MG63 (cell line): ENCODE measurements at regions not wholly inside any gene's neighbourhood (a gene's known extent, or its start where the extent isn't known, plus 50 kb on each side); places are given as distances from the start of the nearest gene placed in this dataset.

Source experiments
- DNase-seq: peaks from one replicate; pipeline ENCODE4 v3.0.0-alpha.2; 2020
- H3K27me3 ChIP-seq: fragments of 250-450 bp; sonication (Bioruptor Pico); 2 replicates; pipeline ENCODE4 v1.5.1; 2020; ENCODE audit warnings: mild to moderate bottlenecking, moderate library complexity
- H3K36me3 ChIP-seq: fragments of 250-450 bp; sonication (Bioruptor Pico); 2 replicates; pipeline ENCODE4 v1.5.1; 2020; ENCODE audit warnings: mild to moderate bottlenecking, moderate library complexity
- H3K4me3 ChIP-seq: fragments of 250-450 bp; sonication (Bioruptor Pico); 2 replicates; pipeline ENCODE4 v1.5.1; 2020; ENCODE audit warnings: mild to moderate bottlenecking, moderate library complexity
- H3K9me3 ChIP-seq: fragments of 250-450 bp; sonication (Bioruptor Pico); 2 replicates; pipeline ENCODE4 v1.5.1; 2020; ENCODE audit warnings: mild to moderate bottlenecking, moderate library complexity

DNA sequence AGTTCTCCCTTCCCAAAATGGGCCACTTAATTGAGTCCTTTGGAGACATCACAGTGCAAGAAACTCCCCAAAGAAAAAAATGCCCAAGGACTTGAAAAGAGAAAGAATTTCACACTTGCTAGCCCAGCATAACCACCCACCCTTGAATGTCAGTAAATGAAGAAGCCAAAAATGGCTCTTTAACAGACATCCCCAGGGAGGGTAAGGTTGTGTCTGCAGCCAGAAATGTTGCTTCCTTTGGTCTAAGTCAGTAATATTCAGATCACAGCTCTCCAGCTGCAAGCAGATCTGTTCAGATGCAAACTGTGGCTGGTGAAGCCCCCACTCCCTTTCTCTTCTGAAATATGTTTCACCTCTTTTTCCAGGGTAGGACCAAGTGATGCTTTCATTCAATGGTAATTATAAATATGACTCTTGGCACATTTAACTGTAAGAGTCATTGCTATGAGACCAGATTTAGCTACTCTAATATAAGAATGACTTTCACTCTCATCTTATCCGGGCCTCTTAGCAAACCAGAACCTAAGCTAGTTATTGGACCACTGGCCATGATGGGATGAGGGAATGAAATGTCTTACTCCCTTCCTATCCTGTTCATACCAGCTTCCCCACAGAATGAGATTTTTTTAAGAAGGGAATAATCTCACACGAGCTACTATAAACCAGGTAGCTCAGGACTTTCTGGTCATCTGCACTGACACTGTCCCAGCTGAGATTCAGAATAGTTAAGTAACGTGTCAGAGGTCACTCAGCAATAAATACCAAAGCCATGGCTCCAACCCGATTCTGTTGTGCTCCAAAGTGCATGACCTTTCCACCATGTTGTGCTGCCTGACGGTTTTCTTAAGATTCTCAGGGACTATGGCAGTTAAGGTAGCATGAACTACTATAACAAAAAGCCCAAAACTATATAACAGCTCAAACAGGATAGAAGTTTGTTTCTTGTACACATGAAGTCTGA is 234.1 kb downstream of the FOXO1 start:
- no peaks in the 10 kb centered on the region for H3K9me3 ChIP-seq
- no peaks in the 10 kb centered on the region for H3K27me3 ChIP-seq
- no peak for DNase-seq
- no peak overlapping the region for H3K4me3 ChIP-seq
- H3K36me3 ChIP-seq: no peaks in the 10 kb centered on the region

DNA sequence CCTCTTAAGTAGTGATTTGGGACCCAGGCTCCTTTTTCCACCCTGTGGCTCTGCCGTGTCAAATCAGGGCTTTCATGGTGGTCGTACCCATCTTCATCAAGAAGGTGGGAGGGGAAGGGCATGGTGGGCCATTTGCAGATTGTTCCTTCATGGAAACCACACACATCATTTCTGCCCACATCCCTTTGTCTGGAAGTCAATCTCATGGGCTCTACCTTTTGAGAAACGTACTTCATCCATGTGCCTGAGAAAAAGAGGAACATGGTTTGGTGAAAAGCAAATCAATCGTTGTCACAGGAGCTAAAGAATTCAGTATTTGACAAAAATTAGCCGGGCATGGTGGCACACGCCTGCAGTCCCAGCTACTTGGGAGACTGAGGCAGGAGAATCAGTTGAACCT is 233.4 kb downstream of the FOXO1 start:
- H3K36me3 ChIP-seq: no peaks in the 10 kb centered on the region
- no peak overlapping the region for H3K4me3 ChIP-seq
- no peaks in the 10 kb centered on the region for H3K9me3 ChIP-seq
- no peak for DNase-seq
- H3K27me3 ChIP-seq: no peaks in the 10 kb centered on the region

DNA sequence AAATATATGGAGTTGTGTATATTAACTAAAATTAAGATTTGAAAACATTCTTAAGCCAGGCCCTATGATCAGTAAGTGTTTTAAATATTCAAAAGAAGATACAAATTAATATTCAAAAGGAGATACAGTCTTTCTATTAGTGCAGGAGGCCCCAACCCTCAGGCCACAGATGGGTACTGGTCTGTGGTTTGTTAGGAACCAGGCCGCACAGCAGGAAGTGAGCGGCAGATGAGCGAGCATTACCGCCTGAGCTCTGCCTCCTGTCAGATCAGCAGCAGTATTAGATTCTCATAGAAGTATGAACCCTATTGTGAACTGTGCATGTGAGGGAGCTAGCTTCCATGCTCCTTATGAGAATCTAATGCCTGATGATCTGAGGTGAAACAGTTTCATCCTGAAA is 232.9 kb downstream of the FOXO1 start:
- Histone ChIP-seq H3K9me3 (no peaks in the 10 kb centered on the region), H3K4me3 (no peak overlapping the region), H3K27me3 (no peaks in the 10 kb centered on the region), H3K36me3 (no peaks in the 10 kb centered on the region)
- DNase-seq: no peak

DNA sequence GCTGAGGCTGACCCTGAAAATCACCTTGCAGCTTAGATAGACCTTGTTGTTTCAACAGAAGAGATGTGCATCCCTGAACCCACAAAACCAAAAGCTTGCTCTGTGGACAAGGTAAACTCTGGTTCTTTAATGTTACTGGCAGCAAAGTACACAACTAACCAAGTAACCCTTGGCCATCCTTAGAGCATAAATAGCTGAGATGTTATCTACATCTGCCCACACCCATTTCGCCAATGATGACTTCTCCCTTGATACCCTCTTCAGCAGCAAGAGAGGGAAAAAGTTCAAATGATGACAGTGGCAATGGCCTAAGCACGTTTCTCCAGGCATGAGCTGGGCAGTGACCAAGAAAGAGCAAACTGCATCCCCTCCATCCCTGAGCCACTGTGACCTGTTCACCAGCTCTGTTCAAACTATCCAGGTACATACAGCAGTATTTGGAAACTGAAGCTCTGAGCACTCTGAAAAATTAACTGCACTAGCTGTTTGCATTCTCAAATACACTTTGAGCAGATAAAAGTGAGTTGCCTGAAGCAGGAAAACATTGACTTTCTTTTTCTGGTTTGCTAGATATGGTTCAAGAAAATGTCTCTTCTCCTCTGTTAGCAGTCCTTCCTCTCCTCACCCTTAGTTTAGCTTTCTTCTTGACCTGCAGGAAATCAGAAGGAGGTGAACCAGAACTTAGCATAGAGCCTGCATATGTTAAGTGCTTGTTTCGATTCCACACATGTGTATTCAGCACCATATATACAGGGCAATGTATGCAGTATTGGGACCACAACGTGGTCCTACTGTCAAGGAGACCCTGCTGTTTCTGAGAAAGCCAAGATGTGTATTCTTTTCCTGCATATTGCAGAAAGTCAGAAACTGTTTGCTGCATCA is 231.7 kb downstream of the FOXO1 start:
- Histone ChIP-seq H3K27me3 (no peaks in the 10 kb centered on the region), H3K36me3 (no peaks in the 10 kb centered on the region), H3K4me3 (no peak overlapping the region), H3K9me3 (no peaks in the 10 kb centered on the region)
- DNase-seq: no peak

DNA sequence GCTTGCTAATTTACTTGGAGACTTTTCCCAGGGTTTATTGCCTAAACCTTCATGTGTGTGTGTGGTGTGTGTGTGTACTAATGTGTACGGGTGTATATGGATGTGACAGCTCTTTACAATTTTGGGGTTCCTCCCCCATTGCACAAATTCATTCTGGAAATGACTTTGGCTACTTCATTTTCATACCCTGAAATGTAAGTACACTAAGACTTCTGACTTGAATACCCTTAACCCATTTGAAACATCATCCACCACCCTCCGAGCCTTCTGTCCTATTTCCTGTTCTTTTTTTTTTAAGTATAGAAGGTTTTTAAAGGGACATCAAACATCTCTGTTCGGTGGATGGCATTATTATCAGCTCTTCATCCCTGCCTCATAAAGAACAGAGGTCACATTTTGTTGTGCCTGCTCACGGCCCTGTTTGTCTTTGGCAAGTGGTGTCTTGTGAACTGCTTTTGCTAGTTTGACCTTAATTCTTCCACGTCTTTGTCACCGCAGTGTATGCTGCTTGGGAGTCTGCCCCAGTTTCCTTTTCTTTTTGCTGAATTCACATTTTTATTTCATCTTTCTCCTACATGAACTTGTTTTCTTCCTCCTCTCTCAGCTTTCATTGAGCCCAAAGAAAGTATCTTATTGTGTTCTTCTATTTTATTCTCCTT is 228.3 kb downstream of the FOXO1 start:
- Histone ChIP-seq H3K36me3 (no peaks in the 10 kb centered on the region), H3K27me3 (no peaks in the 10 kb centered on the region), H3K4me3 (no peak overlapping the region), H3K9me3 (no peaks in the 10 kb centered on the region)
- DNase-seq: no peak

DNA sequence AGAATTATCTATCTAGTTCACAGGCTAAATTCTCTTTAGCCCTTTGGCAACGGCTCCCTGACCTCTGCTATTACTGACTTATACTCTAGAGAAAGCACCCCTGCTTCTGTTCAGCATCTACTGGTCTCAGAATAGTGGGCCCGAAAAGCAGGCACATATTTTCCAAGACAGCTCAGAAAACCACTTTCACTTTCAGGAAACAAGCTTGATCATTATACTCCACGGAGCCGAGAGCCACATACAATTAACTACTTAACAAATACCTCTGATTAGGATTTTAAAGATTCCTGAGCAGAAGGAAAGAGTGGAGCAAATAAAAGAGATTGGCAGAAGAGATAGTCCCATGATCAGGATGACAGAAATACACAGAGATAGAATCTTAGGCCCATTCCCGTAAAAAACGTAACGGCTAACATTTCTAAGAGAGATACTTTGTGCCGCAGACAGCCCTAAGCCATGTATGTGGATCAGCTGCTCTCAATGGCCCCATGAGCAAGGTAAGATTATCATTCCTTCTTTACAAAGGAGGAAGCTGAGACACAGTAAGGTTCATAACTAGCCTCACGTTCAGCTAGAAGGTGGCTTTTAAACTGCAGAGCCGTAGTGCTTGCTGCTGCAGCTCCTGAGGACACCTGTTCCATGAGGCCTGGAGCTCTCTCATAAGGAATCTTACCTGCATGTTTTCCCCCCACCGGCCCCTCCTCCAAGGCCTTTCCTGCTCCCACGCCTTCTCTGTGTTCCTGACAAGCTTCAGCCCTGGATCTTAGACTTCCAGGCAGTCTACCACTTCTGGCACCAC is 227.2 kb downstream of the FOXO1 start:
- Histone ChIP-seq H3K4me3 (peak overlapping the region; percentile 36), H3K36me3 (no peaks in the 10 kb centered on the region), H3K9me3 (no peaks in the 10 kb centered on the region), H3K27me3 (no peaks in the 10 kb centered on the region)
- DNase-seq: no peak

DNA sequence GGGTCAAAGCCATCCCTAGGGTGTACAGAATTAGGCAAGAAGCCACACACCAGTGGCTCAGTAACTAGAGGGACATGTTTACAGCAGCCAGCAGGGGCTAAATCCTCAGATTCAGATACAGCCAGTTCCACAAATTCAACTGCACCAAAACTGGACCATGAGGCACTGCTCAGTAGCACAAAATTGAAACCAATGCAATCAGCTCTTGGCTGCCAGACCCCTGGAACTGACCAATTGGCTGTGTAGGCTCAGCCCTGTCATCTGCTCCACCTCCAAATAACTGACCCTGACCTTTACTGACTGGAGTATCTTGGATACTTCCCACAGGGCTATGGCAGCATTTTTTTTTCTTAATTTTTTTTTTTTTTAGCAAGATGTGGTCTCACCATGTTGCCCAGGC is 226.5 kb downstream of the FOXO1 start:
- no peak overlapping the region for H3K4me3 ChIP-seq
- DNase-seq: peak; percentile 57
- H3K9me3 ChIP-seq: no peaks in the 10 kb centered on the region
- no peaks in the 10 kb centered on the region for H3K36me3 ChIP-seq
- no peaks in the 10 kb centered on the region for H3K27me3 ChIP-seq

DNA sequence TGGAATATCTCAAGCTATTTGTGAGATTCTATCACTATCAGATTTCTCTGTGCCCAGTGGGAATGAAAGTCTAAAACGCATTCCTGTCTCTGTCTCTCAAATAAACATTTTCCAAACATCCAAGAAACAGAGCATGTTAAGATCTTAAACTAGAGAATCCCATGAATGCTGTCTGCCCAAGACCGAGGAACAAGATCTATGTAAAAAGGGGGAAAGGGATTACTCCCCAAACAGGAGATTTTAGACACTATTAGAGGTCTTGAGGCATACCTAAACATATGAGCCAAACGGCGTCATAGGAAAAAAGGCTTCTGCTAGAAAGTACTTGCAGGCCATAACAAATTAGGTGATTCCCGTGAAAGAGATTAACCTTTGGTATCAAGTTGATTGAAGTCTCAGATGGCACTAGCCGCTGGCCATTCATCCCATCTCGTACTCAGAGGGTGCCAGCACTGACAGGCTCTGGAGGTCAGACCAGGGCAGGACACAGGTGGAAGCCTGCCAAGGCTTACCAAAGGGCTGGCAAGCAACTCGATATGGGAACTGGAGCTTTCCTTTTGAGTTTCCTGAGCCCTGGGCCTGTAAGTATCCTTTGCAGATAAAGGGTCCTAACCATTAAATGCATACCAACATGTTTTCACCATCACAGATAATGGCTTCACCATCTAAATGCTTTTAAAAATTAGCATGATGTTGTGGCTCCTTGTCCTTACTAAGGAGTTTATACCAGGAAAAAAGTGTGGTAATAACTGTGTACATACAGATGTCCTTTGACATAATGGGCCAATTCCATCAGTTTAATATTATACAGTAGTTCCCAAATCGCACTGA is 225.2 kb downstream of the FOXO1 start:
- Histone ChIP-seq H3K9me3 (no peaks in the 10 kb centered on the region), H3K36me3 (no peaks in the 10 kb centered on the region), H3K4me3 (no peak overlapping the region), H3K27me3 (no peaks in the 10 kb centered on the region)
- peak; percentile 75 for DNase-seq

DNA sequence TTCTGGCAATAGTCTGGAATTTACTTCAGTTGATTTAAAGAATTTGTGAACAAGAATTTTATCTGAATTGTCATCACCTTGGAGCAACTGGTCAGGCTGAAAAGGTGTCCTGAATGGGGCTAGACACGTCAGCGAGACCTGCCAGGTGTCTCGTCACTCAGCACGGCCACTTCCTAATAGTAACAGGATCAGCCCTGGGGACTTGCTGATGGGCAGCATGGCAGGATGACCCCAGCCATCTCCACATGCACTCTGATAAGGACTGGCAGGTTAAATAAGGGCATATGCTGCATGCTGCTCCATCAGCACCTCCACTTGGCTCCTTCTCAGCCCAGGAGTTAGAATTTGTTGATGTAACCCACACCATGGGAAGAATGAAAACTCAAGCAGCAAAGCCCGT is 224.2 kb downstream of the FOXO1 start:
- Histone ChIP-seq H3K9me3 (no peaks in the 10 kb centered on the region), H3K36me3 (no peaks in the 10 kb centered on the region), H3K27me3 (no peaks in the 10 kb centered on the region), H3K4me3 (no peak overlapping the region)
- DNase-seq: no peak

DNA sequence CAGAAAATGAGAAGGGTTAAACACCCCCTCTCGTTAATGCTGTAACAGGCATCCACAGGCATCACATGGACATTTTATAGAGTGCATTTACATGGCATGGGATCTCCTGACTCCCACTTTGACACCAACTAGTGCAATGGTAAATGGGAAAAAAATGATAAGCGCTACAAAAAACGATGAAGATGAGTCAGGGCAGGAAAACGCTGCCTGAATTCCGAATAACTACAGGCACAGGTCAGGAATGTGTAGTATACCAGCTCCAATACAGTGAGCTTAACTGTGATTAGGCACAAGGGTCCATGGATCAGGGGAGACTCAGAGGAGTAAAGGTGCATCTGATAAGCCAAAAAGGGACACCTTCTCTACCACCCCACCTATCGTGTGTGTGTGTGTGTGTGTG is 223.6 kb downstream of the FOXO1 start:
- Histone ChIP-seq H3K4me3 (no peak overlapping the region), H3K36me3 (no peaks in the 10 kb centered on the region), H3K9me3 (no peaks in the 10 kb centered on the region), H3K27me3 (no peaks in the 10 kb centered on the region)
- no peak for DNase-seq

DNA sequence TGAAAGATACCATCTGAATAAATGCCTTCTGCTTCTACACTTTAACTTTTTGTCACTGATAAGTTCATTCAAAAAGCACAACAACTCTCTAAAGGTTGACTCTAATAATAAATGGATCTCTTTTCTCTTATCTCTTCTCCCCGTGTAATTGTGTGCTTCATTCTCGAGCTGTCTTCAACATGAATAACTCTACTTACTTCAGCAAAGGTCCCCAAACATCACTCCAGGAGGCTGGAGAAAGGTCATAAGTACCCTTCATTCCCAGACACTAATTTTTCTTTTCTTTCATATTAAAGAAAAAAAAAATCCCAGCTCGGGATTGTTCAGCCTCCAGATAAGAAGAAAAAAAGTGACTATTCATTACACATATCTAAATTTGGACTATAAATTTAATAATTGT is 222.2 kb downstream of the FOXO1 start:
- no peaks in the 10 kb centered on the region for H3K9me3 ChIP-seq
- no peaks in the 10 kb centered on the region for H3K27me3 ChIP-seq
- no peak overlapping the region for H3K4me3 ChIP-seq
- DNase-seq: no peak
- no peaks in the 10 kb centered on the region for H3K36me3 ChIP-seq

DNA sequence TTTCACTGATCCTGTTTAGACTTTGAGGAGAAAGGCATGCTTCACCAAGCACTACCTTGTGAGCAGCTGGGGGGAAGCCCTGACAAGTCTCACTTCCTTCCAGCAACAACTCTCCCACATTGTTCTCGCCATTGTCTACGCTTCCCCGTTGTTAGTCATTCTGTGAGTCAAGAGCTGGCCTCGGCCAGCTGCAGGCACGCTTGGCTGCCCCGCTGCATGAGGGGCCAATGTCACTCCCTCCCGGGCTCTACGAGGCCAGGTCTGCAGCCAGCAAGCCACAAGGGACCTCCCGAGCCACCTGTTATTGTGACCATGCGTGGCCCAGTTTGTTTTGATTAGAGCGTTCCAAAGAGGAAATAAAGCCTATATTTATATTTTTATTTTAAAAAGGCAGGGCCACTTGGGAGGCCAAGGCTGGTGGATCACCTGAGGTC is 220.9 kb downstream of the FOXO1 start:
- peak; percentile 20 for DNase-seq
- H3K9me3 ChIP-seq: no peaks in the 10 kb centered on the region
- no peak overlapping the region for H3K4me3 ChIP-seq
- H3K27me3 ChIP-seq: no peaks in the 10 kb centered on the region
- no peaks in the 10 kb centered on the region for H3K36me3 ChIP-seq

DNA sequence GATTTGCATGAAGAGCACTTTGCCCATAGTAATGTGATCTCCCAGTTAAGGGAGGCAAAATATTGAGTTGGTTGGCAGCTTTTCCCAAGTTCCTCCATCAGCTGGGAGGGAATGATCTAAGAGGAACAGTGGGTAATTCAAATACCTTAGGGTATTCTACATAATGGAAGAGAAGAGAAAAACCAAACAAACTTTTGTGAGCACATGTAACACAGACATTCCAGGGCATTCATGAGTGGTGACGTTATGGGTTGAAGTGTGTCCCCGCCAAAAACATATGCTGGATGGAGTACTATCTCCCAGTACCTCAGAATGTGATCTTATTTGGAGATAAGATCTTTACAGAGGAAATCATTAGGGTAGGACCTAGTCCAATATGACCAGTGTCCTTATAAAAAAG is 220.1 kb downstream of the FOXO1 start:
- Histone ChIP-seq H3K4me3 (no peak overlapping the region), H3K9me3 (no peaks in the 10 kb centered on the region), H3K27me3 (no peaks in the 10 kb centered on the region), H3K36me3 (no peaks in the 10 kb centered on the region)
- DNase-seq: no peak

DNA sequence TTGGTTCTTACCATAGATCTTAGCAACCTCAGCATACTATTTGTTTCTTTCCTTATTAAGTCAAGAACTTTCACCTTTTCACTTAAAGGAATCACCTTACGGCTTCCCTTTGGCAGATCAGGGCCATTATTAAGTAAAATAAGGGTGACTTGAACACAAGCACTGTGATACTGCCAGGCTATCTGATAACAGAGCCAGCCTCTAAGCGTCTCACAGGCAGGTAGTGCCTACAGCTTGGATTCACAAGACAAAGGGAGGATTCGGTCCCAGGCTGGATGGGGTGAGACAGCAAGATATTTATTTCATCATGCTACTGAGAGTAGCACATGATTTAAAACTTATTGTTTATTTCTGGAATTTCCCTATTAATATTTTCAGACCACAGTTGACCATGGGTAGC is 218.6 kb downstream of the FOXO1 start:
- H3K9me3 ChIP-seq: no peaks in the 10 kb centered on the region

DNA sequence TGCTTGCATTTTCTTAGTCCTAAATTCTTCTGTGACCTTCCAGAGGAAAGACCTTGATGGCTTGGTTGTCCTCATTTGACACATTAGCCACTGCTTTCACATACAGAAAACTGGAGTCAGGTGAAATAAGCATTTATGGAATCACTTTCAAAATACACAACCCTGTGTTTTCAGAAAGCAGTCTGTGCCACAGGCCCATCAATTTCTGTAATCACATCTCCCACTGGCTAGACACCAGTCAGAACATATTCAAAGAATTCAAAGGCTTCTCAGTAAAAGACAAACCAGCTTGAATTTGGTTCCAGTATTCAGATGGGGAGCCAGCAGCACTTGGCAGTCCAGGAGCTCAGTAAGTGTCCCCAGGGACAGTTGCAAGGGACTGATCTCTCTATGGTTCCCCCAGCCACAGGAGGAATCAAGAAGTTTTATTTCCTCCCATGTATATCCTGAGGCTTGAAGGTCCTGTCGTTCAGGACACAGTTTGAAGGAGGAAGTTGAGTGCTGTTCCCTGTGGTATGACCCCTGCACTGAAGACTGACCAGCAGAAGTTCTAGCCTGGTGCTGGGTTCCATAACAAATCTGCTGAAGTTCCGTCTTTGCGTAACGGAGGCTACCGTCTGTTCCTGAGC is 214.3 kb downstream of the FOXO1 start:
- H3K36me3 ChIP-seq: no peaks in the 10 kb centered on the region
- no peak for DNase-seq
- H3K4me3 ChIP-seq: no peak overlapping the region
- no peaks in the 10 kb centered on the region for H3K9me3 ChIP-seq
- H3K27me3 ChIP-seq: no peaks in the 10 kb centered on the region

More for the DNA sequence above, 218.6 kb downstream of the FOXO1 start:
- no peaks in the 10 kb centered on the region for H3K27me3 ChIP-seq
- H3K4me3 ChIP-seq: no peak overlapping the region
- H3K36me3 ChIP-seq: no peaks in the 10 kb centered on the region
- DNase-seq: no peak
